ENCODE measurements at regions not wholly inside any gene's neighbourhood (a gene's known extent, or its start where the extent isn't known, plus 50 kb on each side); places are given as distances from the start of the nearest gene placed in this dataset.
"Not testable (repeated sequence)": the region's sequence is repeated elsewhere in the genome, so short reads cannot be mapped to it uniquely, and the experiment has no call there.

DNA sequence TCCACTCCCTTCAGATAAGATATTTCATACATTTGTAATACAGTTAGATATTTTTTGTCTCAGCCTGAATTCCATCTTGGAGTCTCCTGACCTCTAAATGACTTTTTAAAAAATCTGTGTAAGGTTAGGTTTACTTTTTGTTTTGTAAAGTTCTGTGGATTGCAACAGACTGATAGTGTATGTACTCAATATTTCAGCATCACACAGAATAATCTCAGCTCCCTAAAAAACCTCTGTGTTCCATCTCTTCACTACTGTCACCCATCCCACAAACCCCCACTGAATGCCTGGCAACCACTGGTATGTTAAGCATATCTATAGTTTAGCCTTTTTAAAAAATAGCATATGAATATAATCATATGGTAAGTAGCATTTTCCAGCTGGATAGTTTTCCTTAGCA, 951.1 kb upstream of the ADAMTS5 start:
- DNase-seq = not testable (repeated sequence)

DNA sequence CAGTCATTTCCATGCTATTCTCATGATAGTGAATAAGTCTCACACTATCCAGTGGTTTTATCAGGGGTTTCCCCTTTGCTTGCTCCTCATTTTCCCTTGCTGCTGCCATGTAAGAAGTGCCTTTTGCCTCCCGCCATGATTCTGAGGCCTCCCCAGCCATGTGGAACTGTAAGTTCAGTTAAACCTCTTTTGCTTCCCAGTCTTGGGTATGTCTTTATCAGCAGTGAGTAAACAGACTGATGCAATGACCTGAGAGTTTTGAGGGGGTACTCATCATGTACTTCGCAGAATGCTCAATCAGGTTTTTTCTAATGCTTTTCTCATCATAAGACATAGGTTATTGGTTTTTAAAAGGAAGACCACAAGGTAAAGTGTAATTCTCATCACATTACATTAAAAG, 949.4 kb upstream of the ADAMTS5 start:
- DNase-seq = not testable (repeated sequence)

DNA sequence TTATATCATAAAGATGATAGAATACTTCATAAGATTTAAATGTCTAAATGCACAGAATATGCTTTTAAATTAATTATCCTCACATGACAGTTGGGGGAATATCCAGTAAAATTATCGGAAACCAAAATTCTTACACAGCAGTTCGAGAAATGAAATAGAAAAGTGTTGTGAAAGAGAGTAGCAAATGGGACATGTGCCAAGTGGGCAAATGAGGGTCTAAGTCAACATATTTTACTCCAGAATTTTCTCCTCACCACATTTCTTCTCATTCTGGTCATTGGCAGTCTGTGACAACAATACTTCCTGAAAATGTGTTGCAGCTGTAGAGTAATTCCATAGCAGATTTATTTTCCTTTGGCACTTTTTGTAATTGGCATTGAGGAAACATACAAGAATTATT, 945.2 kb upstream of the ADAMTS5 start:
- DNase-seq = not testable (repeated sequence)

DNA sequence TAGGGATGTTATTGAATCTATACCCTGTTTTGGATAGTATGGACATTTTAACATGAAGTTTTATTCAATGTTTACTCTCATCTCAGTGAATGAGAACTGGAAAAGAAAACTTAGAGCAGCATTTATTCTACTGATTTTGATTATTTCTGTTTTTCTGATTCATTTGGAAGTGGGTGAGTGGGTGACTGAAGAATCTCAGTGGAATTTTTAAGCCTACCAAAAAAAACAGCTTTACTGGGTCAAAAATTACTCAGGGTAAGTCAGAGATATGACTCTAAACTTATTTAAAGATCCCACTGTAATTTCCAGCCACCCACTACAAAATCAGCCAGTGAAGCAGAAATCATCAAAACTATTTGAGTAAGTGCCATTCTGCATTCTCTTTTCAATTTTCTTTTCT, 942.6 kb upstream of the ADAMTS5 start:
- not testable (repeated sequence) for DNase-seq

DNA sequence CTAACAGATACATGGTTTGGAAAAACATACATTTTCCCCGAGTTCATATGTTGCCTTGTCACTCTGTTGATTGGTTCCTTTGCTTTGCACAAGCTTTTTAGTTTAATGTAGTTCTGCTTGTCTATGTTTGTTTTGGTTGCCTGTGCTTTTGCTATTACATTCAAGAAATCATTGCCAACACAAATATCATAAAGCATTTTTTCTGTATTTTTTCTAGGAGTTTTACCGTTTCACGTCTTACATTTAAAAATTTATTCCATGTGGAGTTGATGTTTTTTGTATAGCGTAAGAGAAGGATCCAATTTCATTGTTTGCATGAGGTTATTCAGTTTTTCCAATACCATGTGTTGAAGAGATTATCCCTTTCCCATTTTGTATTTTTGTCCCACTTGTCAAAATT, 941.9 kb upstream of the ADAMTS5 start:
- not testable (repeated sequence) for DNase-seq

DNA sequence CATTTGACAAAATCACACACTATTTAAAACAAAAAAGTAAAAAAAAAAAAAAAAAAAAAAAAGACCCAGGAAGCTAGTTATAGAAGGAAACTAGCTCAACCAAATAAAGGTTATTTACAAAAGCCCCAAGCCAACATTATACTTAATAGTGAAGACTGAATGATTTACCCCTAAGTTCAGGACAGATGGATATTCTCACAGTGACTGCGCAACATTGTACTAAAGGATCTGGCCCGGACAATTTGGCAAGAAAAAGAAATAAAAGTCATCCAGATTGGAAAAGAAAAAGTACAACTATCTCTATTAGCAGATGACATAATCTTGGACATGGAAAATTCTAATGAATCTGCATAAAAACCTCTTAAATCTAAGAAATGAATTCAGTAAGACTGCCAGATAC, 936.0 kb upstream of the ADAMTS5 start:
- DNase-seq = not testable (repeated sequence)

DNA sequence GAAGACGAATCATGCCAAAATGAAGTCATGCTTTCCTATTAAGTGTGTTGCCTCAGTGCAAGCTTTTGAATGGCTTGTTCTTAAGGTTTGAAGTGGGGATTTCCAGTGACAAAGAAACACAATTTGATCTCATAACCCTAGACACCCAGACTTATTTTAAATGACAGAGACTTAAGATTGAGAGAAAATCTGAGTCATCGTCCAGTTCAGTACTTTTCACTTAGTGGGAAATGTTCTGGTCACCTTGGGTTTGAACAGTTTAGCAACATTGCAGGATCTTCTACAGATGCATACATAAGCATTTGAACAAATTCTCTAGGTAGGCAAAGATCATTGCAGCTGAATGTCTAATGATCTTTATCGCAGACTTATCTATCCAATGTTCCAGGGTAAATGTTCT, 926.7 kb upstream of the ADAMTS5 start:
- DNase-seq = not testable (repeated sequence)

DNA sequence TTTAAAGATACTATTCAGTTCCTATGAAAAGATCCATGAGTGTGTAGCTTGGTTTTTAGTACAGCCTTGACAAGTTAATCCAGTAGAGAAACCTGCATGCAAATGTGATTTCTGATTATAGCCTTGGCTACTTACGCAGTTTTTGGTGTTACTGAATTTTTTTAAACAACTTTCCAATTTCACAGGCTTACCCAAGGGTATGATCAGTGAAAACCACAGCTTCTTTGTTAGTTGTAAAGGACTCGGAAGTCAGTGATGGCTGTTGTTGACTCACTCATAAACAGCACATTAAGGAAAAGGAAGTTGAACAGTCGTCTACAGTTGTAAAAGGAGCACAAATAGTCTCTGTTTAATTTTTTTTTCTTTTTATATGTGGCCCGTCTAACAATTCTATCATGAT, 924.6 kb upstream of the ADAMTS5 start:
- DNase-seq = not testable (repeated sequence)

DNA sequence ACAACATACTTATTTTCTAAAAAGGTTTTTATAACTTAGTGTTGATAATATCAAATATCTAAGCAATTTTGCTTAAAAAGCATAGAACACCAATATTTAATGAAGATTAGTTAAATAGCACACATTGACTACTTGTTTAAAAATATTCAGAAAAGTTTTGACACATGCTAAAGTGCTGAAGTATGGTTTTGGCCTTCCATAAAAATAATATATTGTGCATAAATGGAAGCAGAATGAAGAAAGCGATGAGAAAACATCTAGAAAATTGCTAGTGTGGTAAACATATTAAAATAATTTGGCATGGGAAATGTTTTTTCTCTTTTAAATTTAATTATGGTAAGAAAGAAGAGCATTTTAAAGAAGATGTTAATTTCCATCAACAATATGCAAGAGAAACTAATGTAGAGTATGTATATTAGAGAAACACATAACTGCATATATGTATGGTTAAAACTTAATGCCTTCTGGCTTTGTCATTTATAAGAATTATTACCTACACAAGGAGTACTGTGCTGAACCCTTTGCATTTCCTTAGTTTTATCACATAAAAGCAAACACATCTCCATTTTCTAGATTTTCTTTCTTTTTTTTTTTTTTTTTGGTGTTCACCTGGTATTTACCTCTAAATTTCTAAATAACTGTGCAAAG, 921.0 kb upstream of the ADAMTS5 start:
- not testable (repeated sequence) for DNase-seq

DNA sequence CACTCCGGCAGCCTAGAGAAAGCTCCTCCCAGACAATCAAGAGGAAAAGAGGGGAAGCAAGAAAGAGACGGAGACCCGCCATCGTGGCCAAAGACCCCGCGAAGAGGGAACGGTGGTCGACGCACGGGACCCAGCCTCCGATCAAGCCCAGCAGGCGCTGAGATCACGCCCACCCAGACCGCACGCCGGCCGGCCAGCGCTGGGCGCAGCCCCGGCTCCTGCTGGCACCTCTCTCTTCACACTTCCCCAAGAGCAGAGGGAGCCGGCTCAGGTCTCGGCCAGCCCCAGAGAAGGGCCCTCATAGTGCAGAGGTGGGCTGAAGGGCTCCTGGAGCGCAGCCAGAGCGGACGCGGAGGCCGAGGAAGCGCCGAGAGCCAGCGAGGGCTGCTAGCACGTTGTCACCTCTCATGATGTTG, 918.4 kb upstream of the ADAMTS5 start:
- DNase-seq = no peak

DNA sequence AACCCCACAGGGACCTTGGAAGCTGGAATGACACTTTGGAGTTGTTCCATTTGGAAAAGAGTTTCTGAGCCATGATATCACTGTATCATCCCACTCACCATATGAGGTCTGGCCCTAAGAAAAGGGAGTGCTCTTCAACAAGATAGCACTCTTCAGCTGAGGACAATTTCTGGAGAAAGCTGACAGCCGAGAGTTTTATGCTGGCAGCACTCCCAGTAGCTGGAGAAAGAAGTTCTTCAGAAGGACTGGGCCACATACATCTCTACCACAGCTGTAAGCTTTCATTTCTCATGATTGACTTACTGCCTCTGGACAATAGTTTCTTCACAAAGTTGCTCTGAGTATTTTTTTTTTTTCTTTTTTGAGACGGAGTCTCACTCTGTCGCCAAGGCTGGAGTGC, 914.4 kb upstream of the ADAMTS5 start:
- not testable (repeated sequence) for DNase-seq

DNA sequence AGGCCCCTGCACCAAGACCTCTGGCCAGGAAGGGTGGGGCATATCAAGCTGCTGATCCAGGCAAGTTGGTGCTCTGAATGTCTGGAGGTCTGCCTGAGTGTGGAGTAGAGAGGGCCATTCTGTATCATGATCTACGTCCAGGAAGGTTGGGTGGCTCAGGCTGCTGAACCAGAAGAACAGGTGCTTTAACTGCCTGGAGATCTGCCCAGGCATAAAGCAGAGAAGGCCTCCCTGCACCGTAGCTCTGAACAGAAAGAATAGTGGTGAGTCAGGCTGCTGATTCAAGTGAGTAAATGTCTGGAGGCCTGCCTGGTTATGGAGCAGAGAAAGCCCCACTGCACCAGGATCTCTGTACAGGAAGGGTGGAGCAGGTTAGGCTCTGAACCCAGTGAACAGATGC, 905.5 kb upstream of the ADAMTS5 start:
- not testable (repeated sequence) for DNase-seq

DNA sequence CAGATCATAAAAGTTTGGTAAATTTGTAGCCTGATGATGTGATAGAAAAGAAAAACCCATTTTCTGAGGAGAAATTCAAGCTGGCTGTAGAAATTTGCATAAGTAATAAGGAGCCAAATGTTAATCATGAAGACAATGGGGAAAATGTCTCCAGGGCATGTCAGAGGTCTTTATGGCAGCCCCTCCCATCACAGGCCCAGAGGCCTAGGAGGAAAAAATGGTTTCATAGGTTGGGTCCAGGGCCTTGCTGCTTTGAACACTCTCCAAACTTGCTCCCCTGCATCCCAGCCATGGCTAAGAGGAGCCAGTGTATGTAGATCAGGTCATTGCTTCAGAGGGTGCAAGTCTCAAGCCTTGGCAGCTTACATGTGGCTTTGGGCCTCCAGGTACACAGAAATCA, 903.9 kb upstream of the ADAMTS5 start:
- DNase-seq = not testable (repeated sequence)

DNA sequence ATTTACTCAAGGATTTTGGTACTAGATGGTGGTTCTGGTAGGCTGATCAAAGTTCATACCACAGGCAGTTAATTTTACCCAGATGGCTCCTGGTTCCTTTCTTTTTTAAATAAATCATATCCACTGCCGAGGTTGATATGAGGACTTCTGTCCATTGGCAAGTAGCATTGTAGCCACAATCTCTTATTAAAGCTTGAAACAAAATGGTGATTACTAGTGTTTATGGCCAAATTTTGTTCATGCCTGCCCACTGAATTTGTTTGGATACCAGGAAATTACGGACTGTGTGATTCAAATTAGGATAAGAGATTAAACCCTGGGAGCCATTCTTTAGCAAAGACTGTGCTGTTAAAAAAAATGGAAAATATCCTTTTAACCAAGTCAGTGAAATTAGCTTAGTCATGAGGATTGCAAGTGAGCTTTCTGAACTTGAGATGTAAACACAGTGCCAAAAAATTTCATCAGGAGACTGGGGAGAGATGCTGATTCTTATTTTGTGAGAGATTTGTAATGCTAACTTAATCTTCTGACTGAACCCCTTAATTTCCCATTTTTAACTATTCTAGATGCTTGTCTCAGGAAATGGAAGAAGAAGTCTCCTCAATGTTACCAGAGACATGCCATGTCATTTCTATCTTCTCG, 893.5 kb upstream of the ADAMTS5 start:
- DNase-seq = not testable (repeated sequence)

DNA sequence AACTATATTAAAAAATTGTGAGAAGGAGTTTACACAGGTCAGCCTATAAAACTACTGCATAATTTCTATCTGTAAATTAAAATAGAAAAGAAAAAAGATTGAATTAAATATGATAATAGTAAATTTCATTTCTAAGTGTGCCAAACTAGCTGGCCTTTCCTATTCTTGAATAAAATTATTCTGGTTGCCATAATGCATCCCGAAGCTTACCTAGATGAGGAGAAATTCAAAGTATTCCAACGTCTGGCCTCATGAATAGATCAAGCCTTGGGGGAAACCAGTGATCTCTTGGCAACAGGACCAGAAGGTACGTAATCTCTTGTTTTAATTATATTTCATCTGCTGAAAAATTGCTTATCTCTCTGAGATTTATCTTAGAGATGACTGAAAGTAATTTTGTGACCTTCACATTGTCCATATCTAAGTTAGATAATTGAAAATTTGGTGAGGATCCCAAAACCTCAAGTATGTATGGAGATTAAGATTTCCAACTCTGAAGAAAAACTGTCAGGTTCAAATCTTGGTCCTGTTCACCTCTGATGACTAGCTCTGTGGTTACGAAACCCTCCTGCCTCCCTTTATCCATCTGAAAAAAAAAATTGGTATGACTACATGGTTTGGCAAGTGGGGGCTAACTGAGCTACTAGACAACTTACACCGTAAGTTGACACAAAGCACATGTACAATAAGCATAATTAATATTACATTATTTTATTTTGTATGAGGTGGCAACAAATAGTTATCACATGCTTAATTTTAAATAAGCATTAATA, 891.4 kb upstream of the ADAMTS5 start:
- not testable (repeated sequence) for DNase-seq

DNA sequence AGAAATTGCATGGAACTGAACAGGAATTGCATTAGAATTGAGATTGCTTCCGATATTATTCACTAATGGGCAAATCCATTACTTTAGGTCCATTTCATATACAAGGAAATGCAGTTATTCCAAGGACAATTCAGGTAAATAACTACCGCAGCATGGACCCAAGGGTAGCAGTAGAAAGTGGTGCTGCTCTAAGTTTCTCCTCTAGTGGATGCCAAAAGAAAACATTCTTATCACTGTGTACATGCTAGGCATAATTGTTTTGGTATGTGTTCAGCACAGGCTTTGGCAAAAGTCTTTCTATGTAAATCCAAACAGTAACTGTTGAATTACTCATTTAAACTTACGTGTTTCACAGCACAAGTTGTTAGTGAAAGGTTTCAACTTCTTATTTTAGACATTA, 890.1 kb upstream of the ADAMTS5 start:
- DNase-seq = not testable (repeated sequence)

DNA sequence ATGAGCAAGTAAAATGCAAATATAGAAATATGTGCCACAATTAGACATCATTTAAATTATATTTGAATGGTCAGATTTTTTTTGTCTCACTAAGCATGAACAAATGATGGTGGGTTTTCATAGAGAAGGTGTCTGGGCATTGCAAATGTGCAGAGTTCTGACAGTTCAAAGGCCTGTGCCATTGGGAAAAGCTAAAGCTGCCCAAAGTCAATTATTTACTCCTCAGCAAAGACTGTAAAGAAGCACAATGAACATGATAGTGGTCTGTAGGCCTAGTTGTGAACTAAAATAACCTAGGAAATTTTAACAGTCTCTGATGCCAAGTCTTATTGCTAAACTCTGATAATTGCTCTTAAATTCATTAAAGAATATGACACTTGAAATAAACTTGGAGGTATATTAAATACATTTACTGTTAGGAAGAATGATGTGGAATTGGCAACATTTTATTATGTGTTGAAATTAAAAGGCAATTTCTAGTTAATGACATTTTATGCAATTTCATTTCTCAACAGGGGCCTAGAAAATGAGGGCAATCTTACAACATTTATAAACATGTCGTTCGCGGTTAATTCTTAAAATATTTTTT, 874.3 kb upstream of the ADAMTS5 start:
- DNase-seq = no peak

DNA sequence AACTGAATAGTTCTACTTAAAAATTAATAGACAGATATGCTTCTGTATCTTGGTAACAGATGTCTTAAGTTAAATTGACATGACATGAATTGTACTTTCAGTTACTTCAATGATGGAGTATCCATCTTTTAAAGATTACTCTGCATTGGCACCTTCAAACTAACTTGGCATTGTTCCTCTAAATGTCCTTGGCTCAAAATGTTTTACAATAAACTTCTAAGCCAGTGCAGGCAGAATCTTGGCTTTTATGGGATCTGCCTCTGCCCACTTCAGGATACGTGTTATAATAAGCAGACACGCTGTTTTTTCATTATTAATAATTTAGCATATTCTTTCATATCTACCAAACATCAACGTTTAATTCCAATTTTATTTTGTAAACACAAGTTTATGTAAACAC, 873.4 kb upstream of the ADAMTS5 start:
- DNase-seq = no peak

DNA sequence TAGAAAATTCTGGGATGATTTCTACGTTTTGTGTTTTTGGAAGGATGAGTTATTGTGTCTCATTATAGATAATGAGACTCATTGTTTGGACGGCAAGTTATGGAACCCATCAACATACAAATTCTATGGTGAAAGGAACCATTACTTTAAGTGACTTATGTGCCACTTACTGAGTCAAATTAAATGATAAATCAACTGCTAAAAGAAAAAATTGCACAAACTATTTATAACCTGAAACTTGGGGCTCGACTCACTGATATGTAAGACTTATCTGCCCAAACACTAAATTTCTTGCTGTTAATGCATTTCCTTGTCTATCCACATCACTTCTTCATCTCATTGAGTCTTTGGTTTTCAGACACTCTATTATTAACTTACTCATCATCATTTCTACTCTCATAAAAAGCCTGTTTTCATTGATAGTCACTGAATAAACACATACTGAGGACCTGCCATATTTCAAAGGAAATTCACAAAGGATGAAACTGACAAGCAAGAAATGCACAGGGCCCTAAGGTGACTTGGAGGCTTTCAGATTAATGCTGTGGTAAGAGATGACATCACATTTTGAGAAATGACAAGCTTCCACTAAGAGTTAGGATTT, 872.7 kb upstream of the ADAMTS5 start:
- DNase-seq = no peak

DNA sequence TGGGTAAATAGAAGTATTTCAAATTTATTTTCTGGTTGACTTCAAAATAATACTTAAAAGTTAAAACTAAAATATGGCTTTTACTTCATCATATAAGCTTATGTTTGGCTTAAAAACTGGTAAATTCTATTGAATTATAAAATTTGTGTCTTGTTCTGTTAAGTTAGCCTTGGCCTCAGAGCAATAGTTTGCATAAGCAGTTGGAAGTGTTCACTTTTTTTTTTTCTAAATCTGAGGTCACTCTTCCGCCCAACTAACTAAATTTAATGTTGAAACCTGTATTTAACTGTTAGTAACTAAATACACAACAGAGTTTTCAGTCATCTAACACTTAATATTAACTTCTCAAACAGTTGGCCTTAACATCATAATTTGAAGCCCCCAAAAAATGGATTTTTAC, 871.7 kb upstream of the ADAMTS5 start:
- no peak for DNase-seq

DNA sequence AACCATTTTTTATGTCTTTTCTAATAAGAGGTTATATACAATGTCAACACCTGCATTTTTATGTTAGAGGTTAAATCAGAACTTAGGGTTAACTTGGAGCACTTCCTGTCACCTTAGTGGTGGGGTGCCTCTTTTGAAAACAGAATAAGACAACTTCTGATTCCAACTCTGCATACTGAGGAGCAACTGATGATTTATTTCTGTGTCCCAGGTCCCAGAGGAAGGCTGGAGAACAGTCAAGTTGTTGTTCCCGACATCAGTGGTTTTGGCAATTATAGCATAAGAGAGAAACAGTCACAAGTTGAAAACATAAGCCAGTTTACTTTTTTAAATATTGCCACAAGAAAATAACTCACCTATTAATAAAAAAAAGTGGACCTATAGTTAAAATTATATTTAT, 871.0 kb upstream of the ADAMTS5 start:
- no peak for DNase-seq

DNA sequence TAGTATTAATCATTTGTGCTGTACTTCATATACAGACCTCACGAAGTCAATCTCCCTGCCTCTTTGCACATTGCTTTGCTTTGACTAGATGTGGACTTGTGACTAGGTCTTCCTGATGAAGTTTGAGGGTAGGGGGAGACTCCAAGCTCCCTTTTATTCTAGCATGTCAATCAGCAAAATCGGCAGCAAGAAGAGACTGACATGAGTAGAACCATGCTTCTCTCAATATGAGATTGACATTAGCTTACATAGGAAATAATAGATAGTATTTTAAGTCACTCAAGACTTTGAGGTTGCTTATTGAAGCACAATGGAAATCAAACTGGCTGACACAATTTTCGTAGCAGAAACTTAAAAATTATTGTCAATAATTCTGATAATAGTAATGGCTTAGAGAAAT, 866.4 kb upstream of the ADAMTS5 start:
- DNase-seq = no peak

Measured in activated CD8-positive, alpha-beta memory T cell treated with anti-CD3 and anti-CD28 coated beads, Interleukin-2, amount 50 U/mL, for 4 hours (primary cell).